ENCODE measurements at regions not wholly inside any gene's neighbourhood (a gene's known extent, or its start where the extent isn't known, plus 50 kb on each side); places are given as distances from the start of the nearest gene placed in this dataset.

DNA sequence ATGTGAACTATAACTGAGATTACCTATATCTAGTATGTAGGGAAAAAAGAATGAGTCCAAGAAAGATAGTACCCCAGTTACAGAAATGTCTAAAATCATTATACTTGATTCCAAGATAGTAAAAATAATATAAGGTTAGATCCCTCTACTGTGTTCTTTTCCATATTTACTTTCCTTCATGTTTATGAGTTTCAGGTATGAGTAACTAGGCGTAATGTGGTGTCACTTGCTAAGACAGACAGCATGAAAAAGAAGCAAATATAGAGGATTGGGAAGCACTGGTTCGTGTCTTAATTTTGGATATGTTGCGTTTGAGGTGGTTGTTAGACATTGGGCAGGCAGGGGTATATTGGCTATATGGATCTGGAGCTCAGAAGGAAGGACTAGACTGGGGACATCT is 168.1 kb upstream of the PFN2 start:
- no peak overlapping the region for H3K27ac Mint-ChIP-seq
- Histone ChIP-seq H2AFZ (ENCODE audit: insufficient read depth, low read depth, low read length, poor library complexity, severe bottlenecking) (no peak overlapping the region), H3K4me2 (replicated peaks; ENCODE audit: extremely low read depth, low read length, poor library complexity, severe bottlenecking) (no peak overlapping the region), H3K27ac (ENCODE audit: low read depth in 1 of 2, low read length in 2 of 2) (no peak overlapping the region), H3K36me3 (replicated peaks in 1 of 2; ENCODE audit: control insufficient read depth in 1 of 2, insufficient read depth in 2 of 2, low read length in 2 of 2) (no peaks in the 10 kb centered on the region), H3K4me1 (ENCODE audit: control insufficient read depth in 1 of 2, insufficient read depth in 2 of 2, low read length in 2 of 2) (no peaks in the 10 kb centered on the region), H3K27me3 (ENCODE audit: control insufficient read depth in 2 of 2, insufficient read depth in 2 of 2, low read length in 2 of 2) (no peaks in the 10 kb centered on the region), H3K9me3 (replicated peaks in 1 of 2; ENCODE audit: control insufficient read depth in 1 of 2, insufficient read depth in 1 of 2, low read length in 2 of 2) (no peaks in the 10 kb centered on the region), H3K79me2 (ENCODE audit: insufficient read depth, low read length) (no peaks in the 10 kb centered on the region), H4K20me1 (ENCODE audit: insufficient read depth, low read length) (no peaks in the 10 kb centered on the region), H3K9ac (ENCODE audit: insufficient read depth, low read length, poor library complexity, severe bottlenecking) (no peak overlapping the region), H3K4me3 (replicated peaks in 1 of 3; ENCODE audit: low read depth in 2 of 3, low read length in 3 of 3) (no peak overlapping the region)
- intact Hi-C loops (cut with micrococcal nuclease): no loop called here
- WGBS (ENCODE audit: insufficient coverage): 94% methylated on average over 3 of the region's 3 CpGs
- H3K4me3 Mint-ChIP-seq: no peak overlapping the region
- H3K27me3 Mint-ChIP-seq (ENCODE audit: low read depth in 3 of 3): peaks cover 0 to 2% (median 0%) of the 10 kb centered on the region in 3 donors
- H3K4me1 Mint-ChIP-seq: no peaks in the 10 kb centered on the region
- no peak for DNase-seq
- H3K36me3 Mint-ChIP-seq: no peaks in the 10 kb centered on the region
- peaks cover 0 to 3% (median 0%) of the 10 kb centered on the region in 7 donors for H3K9me3 Mint-ChIP-seq
- TF ChIP-seq, protein P1, sequence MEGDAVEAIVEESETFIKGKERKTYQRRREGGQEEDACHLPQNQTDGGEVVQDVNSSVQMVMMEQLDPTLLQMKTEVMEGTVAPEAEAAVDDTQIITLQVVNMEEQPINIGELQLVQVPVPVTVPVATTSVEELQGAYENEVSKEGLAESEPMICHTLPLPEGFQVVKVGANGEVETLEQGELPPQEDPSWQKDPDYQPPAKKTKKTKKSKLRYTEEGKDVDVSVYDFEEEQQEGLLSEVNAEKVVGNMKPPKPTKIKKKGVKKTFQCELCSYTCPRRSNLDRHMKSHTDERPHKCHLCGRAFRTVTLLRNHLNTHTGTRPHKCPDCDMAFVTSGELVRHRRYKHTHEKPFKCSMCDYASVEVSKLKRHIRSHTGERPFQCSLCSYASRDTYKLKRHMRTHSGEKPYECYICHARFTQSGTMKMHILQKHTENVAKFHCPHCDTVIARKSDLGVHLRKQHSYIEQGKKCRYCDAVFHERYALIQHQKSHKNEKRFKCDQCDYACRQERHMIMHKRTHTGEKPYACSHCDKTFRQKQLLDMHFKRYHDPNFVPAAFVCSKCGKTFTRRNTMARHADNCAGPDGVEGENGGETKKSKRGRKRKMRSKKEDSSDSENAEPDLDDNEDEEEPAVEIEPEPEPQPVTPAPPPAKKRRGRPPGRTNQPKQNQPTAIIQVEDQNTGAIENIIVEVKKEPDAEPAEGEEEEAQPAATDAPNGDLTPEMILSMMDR (IDR thresholded peaks at IDR 0.05): no peak

DNA sequence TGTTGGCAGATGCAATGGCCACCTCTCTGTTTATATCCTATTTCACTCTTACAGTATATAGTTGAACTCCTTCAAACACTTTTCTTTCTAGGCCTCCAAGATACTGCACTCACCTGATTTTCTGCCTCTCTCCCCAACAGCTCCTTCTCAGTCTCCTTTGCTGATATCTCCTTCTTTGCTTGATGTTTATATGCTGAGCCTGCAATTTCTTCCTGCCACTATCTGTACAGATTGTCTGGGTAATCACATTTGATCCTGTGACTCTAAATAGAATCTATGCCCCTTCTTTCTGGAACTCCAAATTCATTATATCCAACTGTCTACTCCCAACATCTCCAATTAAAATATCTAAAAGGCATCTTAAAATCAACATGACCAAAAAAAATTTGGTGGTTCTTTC is 165.5 kb upstream of the PFN2 start:
- Mint-ChIP-seq H3K4me1 (peaks cover 3% of the 10 kb centered on the region), H3K27ac (no peak overlapping the region), H3K4me3 (no peak overlapping the region), H3K9me3 (peaks cover 0 to 5% (median 0%) of the 10 kb centered on the region in 7 donors), H3K27me3 (ENCODE audit: low read depth in 3 of 3) (peaks cover 0 to 2% (median 2%) of the 10 kb centered on the region in 3 donors), H3K36me3 (no peaks in the 10 kb centered on the region)
- H3K4me3 ChIP-seq (replicated peaks in 1 of 3; ENCODE audit: low read depth in 2 of 3, low read length in 3 of 3): no peak overlapping the region
- no peaks in the 10 kb centered on the region for H3K4me1 ChIP-seq (ENCODE audit: control insufficient read depth in 1 of 2, insufficient read depth in 2 of 2, low read length in 2 of 2)
- DNase-seq: no peak
- intact Hi-C loops (cut with micrococcal nuclease): no loop called here
- no peaks in the 10 kb centered on the region for H3K36me3 ChIP-seq (replicated peaks in 1 of 2; ENCODE audit: control insufficient read depth in 1 of 2, insufficient read depth in 2 of 2, low read length in 2 of 2)
- no peak overlapping the region for H2AFZ ChIP-seq (ENCODE audit: insufficient read depth, low read depth, low read length, poor library complexity, severe bottlenecking)
- H3K27me3 ChIP-seq (ENCODE audit: control insufficient read depth in 2 of 2, insufficient read depth in 2 of 2, low read length in 2 of 2): no peaks in the 10 kb centered on the region
- H3K9me3 ChIP-seq (replicated peaks in 1 of 2; ENCODE audit: control insufficient read depth in 1 of 2, insufficient read depth in 1 of 2, low read length in 2 of 2): no peaks in the 10 kb centered on the region
- no peaks in the 10 kb centered on the region for H3K79me2 ChIP-seq (ENCODE audit: insufficient read depth, low read length)
- TF ChIP-seq, protein P1 (IDR thresholded peaks at IDR 0.05): no peak
- no peaks in the 10 kb centered on the region for H4K20me1 ChIP-seq (ENCODE audit: insufficient read depth, low read length)
- no peak overlapping the region for H3K9ac ChIP-seq (ENCODE audit: insufficient read depth, low read length, poor library complexity, severe bottlenecking)
- H3K4me2 ChIP-seq (replicated peaks; ENCODE audit: extremely low read depth, low read length, poor library complexity, severe bottlenecking): no peak overlapping the region
- no peak overlapping the region for H3K27ac ChIP-seq (ENCODE audit: low read depth in 1 of 2, low read length in 2 of 2)

Measured in CD14-positive monocyte (primary cell).